GM18520 (cell line): ENCODE measurements at regions not wholly inside any gene's neighbourhood (a gene's known extent, or its start where the extent isn't known, plus 50 kb on each side); places are given as distances from the start of the nearest gene placed in this dataset.
"Not testable (repeated sequence)": the region's sequence is repeated elsewhere in the genome, so short reads cannot be mapped to it uniquely, and the experiment has no call there.

Experiments used
- ATAC-seq: cut with Tn5 transposase; IDR thresholded peaks from one replicate; pipeline ENCODE4 v1.9.1; 2021; ENCODE audit not compliant: unreplicated experiment

DNA sequence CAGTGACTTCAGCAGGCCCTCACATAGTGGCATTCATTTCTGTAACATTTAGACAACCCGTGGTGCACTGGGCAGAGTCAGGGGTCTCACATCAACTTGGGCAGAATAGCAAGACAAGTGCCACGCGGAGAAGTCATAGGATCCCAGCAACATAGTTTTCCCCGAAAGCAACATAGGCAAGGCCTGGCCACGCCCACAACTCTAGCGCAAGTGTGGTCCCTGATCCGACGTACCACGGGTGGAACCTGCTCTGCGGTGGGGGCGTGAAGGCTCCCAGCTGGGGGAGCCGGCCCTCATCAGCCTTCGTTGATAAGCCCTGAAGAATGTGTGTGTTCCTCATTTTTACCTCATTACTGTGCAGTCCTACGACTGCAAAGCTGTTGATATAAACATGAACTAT lies 261.2 kb downstream of the EIPR1 start:
- ATAC-seq = no peak

DNA sequence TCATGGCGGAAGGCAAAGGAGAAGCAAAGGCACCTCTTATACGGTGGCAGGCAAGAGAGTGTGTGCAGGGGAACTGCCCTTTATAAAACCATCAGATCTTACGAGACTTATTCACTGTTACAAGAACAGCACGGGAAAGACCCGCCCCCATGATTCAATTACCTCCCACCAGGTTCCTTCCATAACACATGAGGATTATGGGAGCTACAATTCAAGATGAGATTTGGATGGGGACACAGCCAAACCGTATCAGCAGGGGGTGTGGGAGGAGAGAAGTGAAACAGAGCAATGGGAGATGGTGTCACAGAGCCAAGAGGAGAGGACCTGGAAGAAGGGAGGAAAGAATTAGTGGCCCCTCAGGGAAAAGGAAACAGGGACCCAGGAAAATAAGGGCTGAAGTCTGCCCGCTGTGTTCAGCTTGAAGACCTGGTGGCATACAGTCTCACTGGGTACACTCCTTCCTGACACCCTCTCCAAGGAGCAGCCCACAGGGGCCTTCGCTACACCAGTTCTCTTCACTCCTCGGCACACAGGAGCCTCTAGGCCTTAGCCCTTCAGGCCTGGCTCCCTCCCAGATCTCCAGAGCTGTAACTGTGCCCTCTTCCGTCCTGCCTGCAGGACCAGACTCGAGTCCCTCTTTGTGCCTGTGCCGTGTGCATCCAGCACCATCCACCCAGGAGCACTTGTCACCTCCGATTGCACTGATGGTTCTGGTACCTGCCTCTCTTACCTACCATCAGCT lies 262.1 kb downstream of the EIPR1 start:
- no peak for ATAC-seq

DNA sequence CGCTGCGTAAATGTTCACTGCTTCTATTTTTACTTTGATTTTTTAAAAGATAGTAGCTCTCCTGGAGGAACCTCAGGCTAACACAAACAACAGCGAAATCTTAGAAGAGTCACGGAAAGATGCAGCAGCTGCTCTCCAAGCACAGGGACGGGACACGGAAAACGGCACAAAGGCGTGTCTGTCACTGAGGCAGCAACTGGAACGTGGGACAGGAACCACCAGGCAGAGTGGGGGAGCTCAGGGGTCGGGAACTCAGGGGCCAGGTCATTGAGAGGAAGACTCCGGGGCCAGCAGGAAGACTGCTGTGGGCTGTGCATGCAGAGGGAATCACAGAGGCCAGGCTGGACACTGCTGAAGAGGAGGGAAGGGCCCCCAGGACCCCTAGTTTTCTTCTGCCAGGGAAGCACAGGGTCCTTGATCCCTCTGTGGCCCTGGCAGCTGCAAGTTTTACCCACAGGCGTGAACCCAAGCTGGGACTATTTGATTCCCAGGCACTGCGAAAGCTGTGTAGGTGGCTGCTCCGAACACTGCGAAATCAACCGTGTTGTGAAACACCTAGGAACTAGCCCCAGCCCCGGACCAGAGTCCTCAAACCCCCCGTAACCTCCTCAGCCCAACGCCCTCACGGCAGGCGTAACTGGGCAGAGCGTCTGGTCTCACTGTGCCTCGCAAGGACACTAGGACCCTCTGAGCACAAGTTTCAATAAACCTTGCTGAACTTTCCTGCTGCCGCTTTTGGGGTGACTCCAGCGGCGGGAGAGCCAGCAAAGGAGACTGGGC lies 263.0 kb downstream of the EIPR1 start:
- ATAC-seq = no peak

- no peak for ATAC-seq
Measured at GRCh38 chr2:3113769-3114168, 263.8 kb downstream of the EIPR1 start.

GRCh38 chr2:3113122-3113521 lies 264.5 kb downstream of the EIPR1 start:
- no peak for ATAC-seq

DNA sequence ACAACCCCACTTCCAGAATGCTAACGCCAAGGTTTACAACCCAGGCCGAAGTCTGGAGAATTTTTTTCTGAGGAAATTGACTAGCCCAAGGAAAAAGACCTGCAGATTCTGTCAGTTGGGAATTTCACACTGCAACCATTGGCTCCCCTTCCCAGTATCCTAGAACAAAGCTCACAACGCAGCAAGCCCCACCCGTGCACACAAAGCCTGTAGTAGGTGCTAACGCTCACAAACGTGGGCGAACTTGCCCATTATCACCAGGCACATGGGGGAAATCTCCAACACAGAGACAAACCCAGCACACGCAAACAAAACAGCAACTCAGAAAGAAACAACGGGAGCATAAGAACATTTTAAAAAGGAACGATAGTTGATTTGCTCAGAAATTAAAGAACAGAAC lies 265.1 kb downstream of the EIPR1 start:
- no peak for ATAC-seq

DNA sequence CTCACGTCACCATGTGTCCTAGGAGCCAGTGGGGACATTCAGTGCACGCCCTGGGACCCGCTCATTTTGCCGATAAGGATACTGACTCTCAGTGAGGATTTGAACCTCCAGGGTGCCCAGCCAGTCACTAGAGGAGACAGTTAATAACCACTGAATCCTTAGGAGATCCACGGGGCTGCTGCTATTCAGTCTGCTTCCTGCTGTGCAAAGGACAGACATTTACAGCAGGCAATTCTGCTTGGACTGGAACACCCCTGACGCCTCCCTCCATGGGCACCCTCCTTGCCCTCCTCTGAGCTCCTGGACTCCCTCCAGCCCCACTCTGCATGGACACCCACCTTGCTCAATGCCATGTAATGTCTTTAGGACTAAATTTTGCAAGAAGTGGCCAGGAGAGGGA lies 265.5 kb downstream of the EIPR1 start:
- ATAC-seq = no peak

DNA sequence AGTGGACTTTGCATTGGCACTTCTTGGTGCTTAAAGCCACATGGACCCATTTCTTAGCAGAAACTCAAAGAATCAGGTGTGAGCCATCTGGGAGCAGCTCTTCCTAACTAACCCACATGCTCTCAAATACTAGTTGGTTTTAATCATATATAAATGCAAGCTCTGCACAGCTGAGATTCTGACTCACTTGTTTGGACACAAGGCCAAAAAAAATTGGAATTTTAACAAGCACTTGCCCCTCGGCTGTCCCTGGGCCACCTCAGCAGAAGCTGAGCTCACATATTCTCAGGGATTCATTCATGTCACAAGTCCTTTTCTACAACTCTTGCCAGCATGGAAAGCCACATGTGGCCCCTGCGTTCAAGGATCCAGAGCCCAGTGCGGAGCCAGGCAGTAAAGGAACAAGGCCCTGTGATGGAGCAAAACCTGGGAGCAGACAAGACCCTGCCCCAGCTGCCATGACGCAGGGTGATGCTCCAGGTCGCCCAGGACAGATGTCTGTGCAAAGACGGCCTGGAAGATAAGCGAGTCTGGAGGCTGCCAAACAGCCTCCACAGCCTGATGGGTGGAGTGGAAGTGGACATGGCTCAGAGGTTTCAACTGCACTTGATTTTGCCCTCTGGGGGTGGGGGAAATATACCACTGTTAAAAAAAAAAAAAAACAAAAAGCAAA lies 266.5 kb downstream of the EIPR1 start:
- ATAC-seq = no peak

GRCh38 chr2:3110555-3110954 lies 267.1 kb downstream of the EIPR1 start:
- ATAC-seq = no peak

DNA sequence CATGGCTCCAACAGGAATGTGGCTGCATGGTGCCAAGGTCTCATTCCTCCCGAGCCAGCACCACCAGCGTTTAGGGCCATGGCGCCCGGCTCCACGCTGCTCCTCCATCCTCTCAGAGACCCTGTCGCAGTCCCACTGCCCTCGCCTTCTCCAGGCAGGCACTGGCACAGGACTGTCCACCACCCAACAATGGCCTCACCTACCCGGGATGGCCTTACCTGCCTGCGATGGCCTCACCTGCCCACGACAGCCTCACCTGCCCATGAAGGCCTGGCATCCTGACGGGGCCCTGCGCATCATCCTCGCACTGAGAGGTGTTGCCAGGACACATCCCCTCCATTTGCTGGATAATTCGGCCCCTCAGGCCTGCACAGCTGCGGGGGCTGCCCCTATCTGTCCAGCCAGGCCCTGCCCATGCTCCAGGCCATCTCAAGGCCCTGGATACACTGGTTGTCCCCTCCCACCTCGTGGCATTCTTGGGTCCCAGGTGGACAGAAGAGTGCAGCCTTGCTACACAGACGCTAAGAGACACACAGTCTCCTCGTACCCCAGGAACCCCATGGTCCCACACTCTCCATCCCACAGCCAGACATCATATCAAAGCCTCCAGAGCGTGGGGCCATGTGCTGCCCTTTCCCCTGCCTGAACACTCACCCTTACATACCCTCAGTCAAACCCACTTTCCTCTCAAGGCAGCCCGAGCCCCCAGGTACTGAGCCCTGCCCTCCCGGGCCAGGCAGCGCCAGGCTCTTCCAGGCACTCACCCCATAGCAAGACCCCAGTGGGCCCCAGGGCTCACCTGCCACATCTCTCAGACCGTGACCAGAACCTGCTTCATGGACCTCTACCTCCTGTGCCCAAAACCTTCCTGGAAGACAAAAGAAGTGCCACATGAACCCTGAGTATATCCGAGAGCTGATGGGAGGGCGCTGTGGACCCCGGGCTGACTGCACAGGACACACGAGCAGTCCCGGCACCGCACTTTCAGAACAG lies 268.6 kb downstream of the EIPR1 start:
- no peak for ATAC-seq

- no peak for ATAC-seq
Measured at GRCh38 chr2:3108105-3108504, 269.5 kb downstream of the EIPR1 start.

- no peak for ATAC-seq
Measured at GRCh38 chr2:3107567-3107966, 270.1 kb downstream of the EIPR1 start.

DNA sequence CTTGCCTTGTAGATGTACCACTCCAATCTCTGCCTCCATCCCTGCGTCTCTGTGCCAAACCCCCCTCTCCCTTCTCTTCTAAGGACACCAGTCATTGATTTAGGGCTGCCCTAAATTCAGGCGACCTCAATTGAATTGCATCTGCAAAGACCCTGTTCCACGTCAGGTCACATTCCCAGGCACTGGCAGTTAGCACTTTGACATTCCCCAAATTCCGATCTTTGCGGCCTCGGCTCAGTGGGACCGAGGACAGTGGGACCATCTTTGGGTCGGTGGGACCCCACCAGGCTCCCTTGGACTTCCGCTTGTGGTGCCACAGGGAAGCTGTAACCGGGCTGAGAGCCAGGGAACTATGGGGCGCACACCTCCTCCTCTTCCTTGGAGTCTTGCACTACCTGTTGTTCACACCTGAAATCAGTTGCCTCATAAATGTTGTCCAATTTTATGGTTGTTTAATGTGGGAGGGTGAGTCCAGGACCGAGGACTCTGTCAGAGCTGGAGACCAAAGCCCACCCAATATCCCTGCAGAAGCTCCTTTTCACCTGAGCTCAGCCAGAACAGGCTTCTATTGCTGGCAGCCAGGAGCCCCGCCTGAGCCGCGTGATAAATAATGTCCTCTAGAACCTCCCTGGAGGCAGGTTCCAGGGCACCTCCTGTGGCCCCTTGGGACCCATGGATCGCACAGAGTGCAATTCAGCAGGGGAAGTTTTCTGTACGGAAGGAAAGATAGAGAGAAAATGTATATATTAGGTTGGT lies 271.6 kb downstream of the EIPR1 start:
- ATAC-seq = no peak

- ATAC-seq = not testable (repeated sequence)
Measured at GRCh38 chr2:3104958-3105813, 272.4 kb downstream of the EIPR1 start.

GRCh38 chr2:3104261-3104660 lies 273.4 kb downstream of the EIPR1 start:
- ATAC-seq = no peak

GRCh38 chr2:3102922-3103569 lies 274.6 kb downstream of the EIPR1 start:
- ATAC-seq = no peak

DNA sequence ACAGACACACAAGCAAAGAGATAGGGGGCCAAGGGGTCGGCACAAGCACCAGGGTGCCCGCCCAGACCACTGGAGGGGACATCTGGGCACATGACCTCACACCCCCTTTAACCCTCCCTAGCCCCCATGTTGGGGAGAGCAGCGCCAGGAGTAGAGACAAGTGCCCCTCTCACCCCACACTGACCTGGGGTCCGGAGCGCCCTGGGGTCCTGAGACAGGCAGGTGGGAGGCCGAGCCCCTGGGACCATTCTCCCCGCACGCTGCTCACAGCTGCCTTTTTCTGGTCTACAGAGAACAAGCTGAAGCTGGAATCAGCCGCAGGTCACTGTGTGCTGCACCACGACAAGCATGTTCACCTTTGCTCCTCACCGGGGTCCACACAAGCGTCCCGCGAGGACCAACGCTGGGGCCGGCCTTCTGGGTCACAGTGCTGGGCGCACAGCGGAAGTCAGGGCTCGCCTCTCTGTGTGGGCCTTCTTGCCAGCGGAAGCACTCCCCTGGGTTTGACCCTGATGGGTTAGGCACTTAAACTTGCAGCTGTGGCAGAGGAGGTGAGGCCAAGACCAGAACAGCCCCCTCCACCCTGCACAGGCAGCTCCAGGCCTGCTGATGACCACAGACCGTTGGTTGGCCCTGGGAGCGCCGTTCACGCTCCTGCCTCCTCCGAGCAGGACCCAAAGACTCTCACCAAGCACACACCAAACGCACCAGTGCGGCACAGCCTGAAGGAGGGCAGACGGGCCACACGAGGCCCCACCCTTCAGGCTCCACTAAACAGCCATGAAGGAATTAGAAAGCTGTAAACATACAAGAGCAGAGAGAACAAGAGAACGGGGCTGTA lies 275.3 kb downstream of the EIPR1 start:
- no peak for ATAC-seq
